Muscle of arm (tissue), 1 donor: ENCODE measurements at regions not wholly inside any gene's neighbourhood (a gene's known extent, or its start where the extent isn't known, plus 50 kb on each side); places are given as distances from the start of the nearest gene placed in this dataset.
"Not testable (repeated sequence)": the region's sequence is repeated elsewhere in the genome, so short reads cannot be mapped to it uniquely, and the experiment has no call there.

Source experiments
- DNase-seq: peaks from one replicate; pipeline ENCODE4 v3.0.0-alpha.2; 2013

DNA sequence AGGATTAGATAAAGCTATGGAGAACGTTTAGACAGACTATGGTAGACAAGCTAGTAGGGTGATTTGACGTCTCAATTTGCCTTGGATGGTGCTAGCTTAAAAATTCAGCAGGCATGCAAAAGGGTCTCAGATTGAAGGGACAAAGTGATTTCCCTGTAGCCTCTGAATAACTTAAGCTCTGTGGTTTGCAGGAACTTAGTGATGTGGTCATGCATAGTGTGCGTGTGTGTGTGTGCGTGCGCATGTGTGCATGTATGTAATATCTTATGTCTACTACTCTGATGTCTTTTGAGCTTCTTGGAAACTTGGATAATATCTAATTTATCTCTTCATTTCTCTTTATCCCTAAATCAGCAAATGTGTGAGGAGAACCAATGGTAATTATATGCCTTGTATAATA lies 183.6 kb upstream of the TNC start:
- no peak for DNase-seq

DNA sequence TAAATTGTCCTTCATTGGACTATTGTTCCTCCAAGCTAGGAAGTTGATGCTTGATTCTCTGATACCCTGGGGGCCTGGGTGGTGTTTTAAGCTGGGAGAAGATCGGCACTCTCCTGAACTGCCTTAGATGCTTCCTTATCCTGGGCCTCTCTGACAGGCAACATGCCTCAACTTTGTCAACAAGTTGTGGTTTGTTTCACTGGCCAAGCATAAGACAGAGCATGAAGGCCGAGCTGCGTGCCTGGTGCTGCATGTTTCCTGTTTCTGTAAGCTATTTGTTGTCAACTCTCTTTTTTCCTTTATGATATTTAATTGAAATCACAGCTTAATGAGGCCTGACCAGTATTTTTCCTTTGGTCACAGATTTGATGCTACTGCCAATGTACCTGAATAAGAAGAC lies 187.6 kb upstream of the TNC start:
- no peak for DNase-seq

DNA sequence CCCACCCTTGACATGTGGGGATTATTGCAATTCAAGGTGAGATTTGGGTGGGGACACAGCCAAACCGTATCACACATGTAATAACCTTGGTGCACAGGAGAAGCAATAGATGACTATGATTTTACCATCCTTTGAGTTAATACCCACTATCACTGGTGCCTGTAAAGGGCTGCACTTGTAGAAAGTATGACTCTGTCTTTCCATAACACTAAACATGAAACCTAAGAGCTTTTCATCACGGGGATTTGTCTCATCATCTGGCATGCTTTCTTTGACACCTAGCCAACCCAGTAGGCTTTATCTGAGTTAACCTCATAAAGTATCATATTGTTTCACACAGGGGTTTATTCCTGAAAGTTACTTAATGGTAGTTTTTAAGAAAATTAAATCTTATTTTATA lies 188.9 kb upstream of the TNC start:
- no peak for DNase-seq

- no peak for DNase-seq
Observed at GRCh38 chr9:115313545-115313944, 195.6 kb upstream of the TNC start.

GRCh38 chr9:115326461-115326860 lies 208.5 kb upstream of the TNC start:
- DNase-seq, result no peak

DNA sequence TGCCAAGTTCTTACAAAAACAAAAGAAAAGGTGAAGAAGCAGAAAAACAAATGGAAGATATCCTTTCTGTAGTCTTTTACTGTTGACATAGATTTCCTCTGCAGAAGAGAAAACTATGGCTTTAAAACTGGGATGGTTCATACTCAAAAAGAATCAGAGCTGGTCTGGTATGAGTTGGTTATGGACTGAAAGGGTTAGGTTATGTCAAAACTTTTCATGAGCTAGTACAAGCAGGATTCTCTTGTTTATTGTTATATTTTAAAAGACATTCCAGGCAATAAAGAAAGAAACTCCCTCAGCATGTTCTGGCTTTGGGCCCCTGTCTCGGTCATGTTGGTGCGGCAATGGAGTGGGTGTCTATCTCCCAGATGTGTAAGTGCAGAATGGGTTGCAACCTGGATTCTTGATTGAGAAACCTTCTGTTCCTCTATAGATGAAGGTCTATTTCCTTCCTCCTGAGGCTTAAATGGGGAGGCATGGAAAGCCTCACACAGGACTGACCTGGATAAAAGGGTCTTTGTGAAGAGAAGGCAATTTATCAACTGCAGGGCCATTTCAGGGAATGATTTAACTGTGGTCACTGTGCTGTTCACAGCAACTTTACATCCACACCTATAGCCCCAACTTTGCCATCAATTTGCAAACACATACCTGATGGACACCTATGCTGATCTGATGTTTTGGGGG lies 209.6 kb upstream of the TNC start:
- DNase-seq, result no peak

- no peak for DNase-seq
Observed at GRCh38 chr9:115328228-115328627, 210.3 kb upstream of the TNC start.

GRCh38 chr9:115328677-115329076 lies 210.7 kb upstream of the TNC start:
- no peak for DNase-seq

- DNase-seq, result no peak
Observed at GRCh38 chr9:115333277-115334070, 215.5 kb upstream of the TNC start.

DNA sequence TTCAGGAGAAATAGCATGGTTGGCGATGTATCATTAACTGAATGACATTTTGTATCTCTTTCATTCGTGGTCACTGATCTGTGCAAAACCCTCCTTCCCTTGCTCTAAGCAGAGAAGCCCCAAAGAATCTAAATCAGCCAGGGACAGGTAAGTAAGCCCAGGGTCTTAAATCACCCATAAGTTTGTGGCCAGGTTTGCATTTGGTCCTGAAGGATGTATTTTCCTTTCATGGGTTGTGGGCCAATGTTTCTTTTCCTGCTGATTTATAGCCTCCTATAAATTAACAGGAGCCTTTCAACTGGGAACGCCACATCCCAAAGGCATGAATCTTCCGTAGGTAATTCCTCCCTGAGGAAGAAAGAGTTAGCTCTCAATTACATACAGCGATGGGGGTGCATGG lies 217.5 kb upstream of the TNC start:
- DNase-seq, result no peak

GRCh38 chr9:115340314-115340713 lies 222.4 kb upstream of the TNC start:
- no peak for DNase-seq

- peak; percentile 64 for DNase-seq
Observed at GRCh38 chr9:115341426-115341825, 223.5 kb upstream of the TNC start.

- DNase-seq, result not testable (repeated sequence)
Observed at GRCh38 chr9:115347776-115348175, 229.8 kb upstream of the TNC start.

GRCh38 chr9:115348936-115349335 lies 231.0 kb upstream of the TNC start:
- not testable (repeated sequence) for DNase-seq

DNA sequence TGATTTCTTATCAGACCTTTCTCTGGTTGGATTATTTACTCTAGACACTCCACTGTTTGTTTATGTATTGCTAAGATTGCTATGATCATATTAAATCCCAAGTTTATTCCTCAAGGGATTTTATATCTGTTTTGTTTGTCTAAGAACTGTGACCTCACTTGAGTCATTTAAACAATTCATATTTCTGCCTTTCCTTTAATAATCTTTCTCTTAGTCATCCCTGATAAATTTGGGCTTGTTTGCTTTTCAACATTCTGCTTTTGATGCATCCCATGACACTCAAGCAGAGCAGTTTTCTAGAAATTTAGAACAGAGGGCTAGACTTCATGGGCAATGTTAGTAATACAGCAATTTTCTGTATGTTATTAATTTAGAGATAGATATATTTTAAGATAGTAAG lies 231.6 kb upstream of the TNC start:
- no peak for DNase-seq

- DNase-seq, result no peak
Observed at GRCh38 chr9:115350548-115350947, 232.6 kb upstream of the TNC start.

- DNase-seq, result no peak
Observed at GRCh38 chr9:115353681-115354080, 235.7 kb upstream of the TNC start.

DNA sequence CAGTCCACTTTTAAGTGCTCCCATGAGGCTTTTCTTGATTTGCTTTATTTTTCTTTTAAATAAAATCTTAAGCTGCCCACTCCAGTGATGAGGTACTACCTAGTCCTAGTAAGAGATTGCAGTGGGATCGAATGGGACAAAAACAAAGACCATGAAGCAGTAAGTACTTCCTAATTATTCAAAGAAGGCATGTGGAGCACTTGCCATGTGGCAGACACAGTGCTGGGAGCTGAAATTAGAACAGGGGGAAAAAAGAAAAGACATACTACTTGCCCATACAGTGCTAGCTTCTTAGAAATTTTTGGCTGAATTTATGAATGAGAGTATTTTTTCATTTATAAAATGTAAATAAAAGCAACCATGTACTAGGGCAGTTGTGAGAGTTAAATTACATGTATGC lies 239.9 kb upstream of the TNC start:
- DNase-seq, result no peak

DNA sequence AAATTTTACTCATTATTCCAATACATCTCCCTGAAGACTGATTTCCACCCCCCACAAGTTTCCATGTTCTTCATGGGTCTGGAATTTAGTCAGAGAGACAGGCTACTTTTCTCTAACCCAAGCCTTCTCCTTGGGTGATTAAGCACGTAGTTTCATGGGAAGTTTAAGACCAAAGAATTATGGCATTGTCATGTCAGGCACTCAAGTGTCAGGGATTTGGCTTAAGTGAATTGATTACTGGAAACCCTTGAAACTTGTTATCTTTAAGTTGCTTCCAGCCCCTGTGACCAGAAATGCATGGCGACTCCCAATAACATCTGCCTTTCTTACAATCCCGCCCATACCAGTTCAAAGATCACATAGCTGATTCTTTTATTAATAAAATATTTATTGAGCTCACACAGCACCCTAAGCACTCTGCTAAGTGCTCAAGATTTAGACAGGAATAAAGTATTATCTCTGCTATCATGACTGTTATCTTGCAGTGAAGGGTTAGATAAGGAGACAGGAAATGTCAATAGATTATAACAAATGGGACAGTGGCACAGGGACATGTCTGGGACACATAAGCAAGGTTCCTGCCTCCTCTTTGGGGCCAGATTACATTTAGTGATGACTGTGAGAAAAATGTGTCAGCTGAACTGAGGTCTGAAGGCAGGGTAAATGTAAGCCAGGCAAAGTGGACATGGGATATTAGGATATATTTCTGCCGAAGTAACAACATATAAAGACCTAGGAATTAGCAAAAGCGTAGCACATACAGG lies 241.2 kb upstream of the TNC start:
- no peak for DNase-seq

DNA sequence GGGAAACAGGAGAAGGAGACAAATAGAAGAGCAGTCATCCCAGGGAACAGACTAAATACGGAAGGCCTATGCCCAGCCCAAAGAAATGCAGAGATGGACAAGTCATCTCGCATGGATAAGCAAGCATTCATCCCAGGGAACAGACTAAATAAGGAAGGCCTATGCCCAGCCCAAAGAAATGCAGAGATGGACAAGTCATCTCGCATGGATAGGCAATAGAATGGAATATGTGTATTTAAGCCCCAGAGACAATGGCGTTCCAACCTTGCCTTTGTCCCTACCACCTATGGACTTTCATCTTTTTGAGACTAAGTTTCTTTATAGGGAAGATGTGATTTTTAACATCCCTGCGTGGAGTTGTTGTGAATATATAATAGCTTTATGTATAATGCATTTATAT lies 242.2 kb upstream of the TNC start:
- no peak for DNase-seq

DNA sequence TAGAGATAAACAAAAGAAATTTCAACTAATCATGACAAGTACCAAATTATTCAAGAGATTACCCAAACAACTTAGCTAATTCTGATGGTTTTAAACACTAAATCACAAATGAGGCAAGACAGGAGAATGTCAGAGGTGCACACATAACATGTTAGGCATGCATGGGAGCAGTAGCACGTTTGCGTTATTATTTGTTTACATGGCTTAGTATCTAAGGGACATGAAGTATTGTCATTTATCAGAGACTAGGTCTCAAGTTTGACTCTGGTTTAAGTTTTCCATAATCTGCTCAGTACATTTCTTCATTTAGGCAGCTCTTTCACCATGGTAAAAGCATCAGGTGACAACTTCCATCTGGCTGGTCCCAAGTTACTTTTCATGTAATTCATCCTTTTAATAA lies 244.1 kb upstream of the TNC start:
- DNase-seq, result no peak

DNA sequence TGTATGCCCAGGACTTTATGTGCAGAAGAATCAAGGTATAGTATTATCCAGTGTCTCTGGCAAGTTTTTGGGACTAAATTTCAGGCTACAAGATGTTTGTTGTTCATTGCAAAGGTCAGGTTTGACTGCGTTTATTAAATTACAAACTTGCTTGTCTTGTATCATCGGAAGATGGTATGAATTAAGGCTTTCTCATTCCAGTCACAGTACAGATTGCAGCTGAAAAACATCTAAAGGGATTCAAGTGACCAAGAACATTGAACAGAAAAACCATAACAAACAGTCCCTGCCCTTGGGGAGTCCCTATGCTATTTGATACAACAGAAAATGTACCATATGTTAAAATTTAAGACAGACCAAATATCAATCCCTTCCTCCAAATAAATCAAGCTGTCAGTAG lies 244.7 kb upstream of the TNC start:
- no peak for DNase-seq

GRCh38 chr9:115364991-115365390 lies 247.0 kb upstream of the TNC start:
- DNase-seq, result no peak
